HCT116 (cell line): ENCODE measurements at regions not wholly inside any gene's neighbourhood (a gene's known extent, or its start where the extent isn't known, plus 50 kb on each side); places are given as distances from the start of the nearest gene placed in this dataset.

Source experiments
- ATAC-seq: fragments of 200-7000 bp; cut with Tn5 transposase; 2 replicates; pipeline ENCODE4 v1.9.1; 2020; ENCODE audit warnings: mild to moderate bottlenecking, moderate library complexity
- BruUV-seq: library from RNA; stranded (reverse); fragments of 400-500 nt; replicated peaks from 2 replicates; lab custom pipeline; 2021; lab: Mats Ljungman, UMichigan
- CTCF ChIA-PET: fragments of 300-600 bp; sonication (Branson Sonifier 250); formaldehyde crosslinking; loops from one replicate; lab custom pipeline; 2021; ENCODE audit warnings: antibody characterized with exemption; lab: Charles Lee
- POLR2A ChIA-PET: fragments of 300-600, 350-600 bp; sonication (Branson Sonifier 250); formaldehyde crosslinking; loops from one replicate; lab custom pipeline; 2021; ENCODE audit warnings: antibody characterized with exemption; lab: Charles Lee
- RAD21 ChIA-PET, 2 experiments: fragments of 300-600 bp; sonication (Branson Sonifier 250); formaldehyde crosslinking; loops; one replicate each; lab custom pipeline; 2023; ENCODE audit warnings: low total read pairs in 2 of 2; ENCODE audit not compliant: uncharacterized antibody in 2 of 2, unreplicated experiment in 2 of 2, low non-redundant PET in 1 of 2; lab: Charles Lee
- DNase-seq: peaks from one replicate; pipeline ENCODE4 v3.0.0-alpha.2; 2010; ENCODE audit warnings: low read depth, low spot score
- H2AFZ ChIP-seq: fragments of 200-600 bp; shearing (Covaris generic), sonication (generic); 2 replicates; pipeline ENCODE4 v1.6.1; 2017; ENCODE audit warnings: low read depth, mixed run types, mixed read lengths, antibody characterized with exemption, low read length; ENCODE audit not compliant: poor library complexity, severe bottlenecking
- H3K27ac ChIP-seq: 2 replicates; pipeline ENCODE4 v1.5.1; 2012; ENCODE audit warnings: low read depth, low read length
- H3K27me3 ChIP-seq: fragments of 200-600 bp; sonication (generic); 2 replicates; pipeline ENCODE4 v1.6.1; 2016; ENCODE audit warnings: mixed run types, low read length, mixed read lengths; ENCODE audit not compliant: insufficient read depth
- H3K36me3 ChIP-seq, 2 experiments: fragments of 200-500 bp in 1 of 2; fragments of 200-600 bp in 1 of 2; sonication (Bioruptor generic) in 1 of 2; sonication (generic) in 1 of 2; 2 replicates each; pipeline versions ENCODE4 v1.5.1 to v1.6.1; 2014 to 2016; ENCODE audit warnings: low read length in 2 of 2, inconsistent platforms in 1 of 2, mixed read lengths in 1 of 2, mixed run types in 1 of 2; ENCODE audit not compliant: insufficient read depth in 2 of 2, control insufficient read depth in 1 of 2
- H3K4me1 ChIP-seq, 2 experiments: fragments of 200-600 bp in 1 of 2; sonication (generic) in 1 of 2; 2 replicates each; pipeline versions ENCODE4 v1.5.1 to v1.6.1; 2012 to 2017; ENCODE audit warnings: low read length in 2 of 2, inconsistent platforms in 1 of 2, mild to moderate bottlenecking in 1 of 2, mixed read lengths in 1 of 2, mixed run types in 1 of 2, moderate library complexity in 1 of 2; ENCODE audit not compliant: insufficient read depth in 2 of 2, control insufficient read depth in 1 of 2
- H3K4me2 ChIP-seq: fragments of 200-600 bp; sonication (generic); 2 replicates; pipeline ENCODE4 v1.6.1; 2017; ENCODE audit warnings: mixed run types, low read length, mixed read lengths
- H3K4me3 ChIP-seq, 2 experiments: fragments of 200-600 bp in 1 of 2; sonication (generic) in 1 of 2; replicated peaks in 1 of 2; 2 replicates each; pipeline ENCODE4 v1.5.1; 2011 to 2016; ENCODE audit warnings: low read length in 2 of 2, control low read depth in 1 of 2, low read depth in 1 of 2, mild to moderate bottlenecking in 1 of 2, mixed read lengths in 1 of 2, mixed run types in 1 of 2
- H3K79me2 ChIP-seq: fragments of 200-600 bp; sonication (generic); 2 replicates; pipeline ENCODE4 v1.6.1; 2017; ENCODE audit warnings: mild to moderate bottlenecking, mixed run types, low read length, moderate library complexity, mixed read lengths; ENCODE audit not compliant: insufficient read depth
- H3K9ac ChIP-seq: fragments of 200-600 bp; sonication (generic); 2 replicates; pipeline ENCODE4 v1.6.1; 2016; ENCODE audit warnings: low read length, mixed read lengths
- H3K9me2 ChIP-seq: fragments of 200-600 bp; sonication (generic), shearing (Covaris generic); 2 replicates; pipeline ENCODE4 v1.6.1; 2017; ENCODE audit warnings: mixed run types, mild to moderate bottlenecking, moderate library complexity; ENCODE audit not compliant: insufficient read depth
- H3K9me3 ChIP-seq, 2 experiments: fragments of 200-500 bp in 1 of 2; fragments of 200-600 bp in 1 of 2; sonication (Bioruptor generic) in 1 of 2; sonication (generic) in 1 of 2; 2 replicates each; pipeline ENCODE4 v1.6.1; 2014 to 2017; ENCODE audit warnings: low read length in 2 of 2, mixed read lengths in 2 of 2, inconsistent platforms in 1 of 2, low read depth in 1 of 2, mild to moderate bottlenecking in 1 of 2, mixed run types in 1 of 2, moderate library complexity in 1 of 2; ENCODE audit not compliant: control insufficient read depth in 1 of 2, insufficient read depth in 1 of 2
- H4K20me1 ChIP-seq: fragments of 200-600 bp; sonication (generic), shearing (Covaris generic); 2 replicates; pipeline ENCODE4 v1.6.1; 2017; ENCODE audit warnings: mixed run types, mild to moderate bottlenecking, moderate library complexity; ENCODE audit not compliant: insufficient read depth
- CBX3 ChIP-seq: IDR thresholded peaks from 2 replicates; pipeline ENCODE4 v1.6.1; 2012; ENCODE audit warnings: low read depth
- EGR1 ChIP-seq: IDR thresholded peaks from 2 replicates; pipeline ENCODE4 v1.6.1; 2012; ENCODE audit warnings: low read depth
- ELF1 ChIP-seq: IDR thresholded peaks from 2 replicates; pipeline ENCODE4 v1.6.1; 2012; ENCODE audit warnings: low read depth, borderline replicate concordance
- EZH2phosphoT487 ChIP-seq: fragments of 200-600 bp; IDR thresholded peaks from 2 replicates; pipeline ENCODE4 v1.6.1; 2018; ENCODE audit warnings: antibody characterized with exemption, borderline replicate concordance
- FOSL1 ChIP-seq: IDR thresholded peaks from 2 replicates; pipeline ENCODE4 v1.6.1; 2012; ENCODE audit warnings: low read depth
- JUND ChIP-seq: IDR thresholded peaks from 2 replicates; pipeline ENCODE4 v1.6.1; 2012
- MAX ChIP-seq: IDR thresholded peaks from 2 replicates; pipeline ENCODE4 v1.6.1; 2012
- SIN3A ChIP-seq: IDR thresholded peaks from 2 replicates; pipeline ENCODE4 v1.6.1; 2012; ENCODE audit warnings: low read depth
- SRF ChIP-seq: IDR thresholded peaks from 2 replicates; pipeline ENCODE4 v1.6.1; 2012; ENCODE audit warnings: low read depth
- ZFX ChIP-seq: fragments of 450-650 bp; IDR thresholded peaks from 2 replicates; pipeline ENCODE4 v1.6.1; 2017
- intact Hi-C: fragments of 100-400 bp; cut with micrococcal nuclease; formaldehyde crosslinking; loops from 2 replicates; pipeline ENCODE4 v1.10.0; 2022

DNA sequence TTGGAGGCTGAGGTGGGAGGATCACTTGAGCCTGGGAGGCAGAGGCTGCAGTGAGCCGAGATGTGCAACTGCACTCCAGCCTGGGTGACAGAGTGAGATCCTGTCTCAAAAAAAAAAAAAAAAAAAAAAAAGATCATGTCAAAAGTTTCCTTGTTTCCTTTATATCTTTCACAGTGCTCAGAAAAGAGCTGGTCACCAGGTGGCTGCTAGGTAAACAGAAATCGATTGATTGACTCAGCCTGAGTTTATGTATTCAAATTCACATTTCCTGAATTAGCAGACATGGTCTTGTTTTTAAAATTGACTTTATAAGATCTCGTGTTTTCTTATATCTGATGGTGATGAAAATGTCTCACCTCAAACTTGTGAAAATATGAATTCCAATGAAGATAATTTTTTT is 261.8 kb upstream of the FANCL start:
- H2AFZ ChIP-seq, result no peak overlapping the region
- no peaks in the 10 kb centered on the region for H3K9me2 ChIP-seq
- H3K27ac ChIP-seq, result no peak overlapping the region
- CTCF ChIA-PET, result interaction anchor here (0.6 kb wide), 1 partner anchor 555 kb away, joined by 4 read pairs; no protein-coding TSS in a partner anchor
- POLR2A ChIA-PET, result no interaction called here
- no peaks in the 10 kb centered on the region for H3K9me3 ChIP-seq
- RAD21 ChIA-PET, result no interaction called here
- intact Hi-C loops, result no loop called here
- H3K27me3 ChIP-seq, result no peaks in the 10 kb centered on the region
- no peaks in the 10 kb centered on the region for H4K20me1 ChIP-seq
- ATAC-seq, result no peak
- H3K4me1 ChIP-seq, result no peaks in the 10 kb centered on the region
- no TSS peak for BruUV-seq
- H3K4me2 ChIP-seq, result no peak overlapping the region
- no peak overlapping the region for H3K9ac ChIP-seq
- H3K36me3 ChIP-seq, result no peaks in the 10 kb centered on the region
- no peaks in the 10 kb centered on the region for H3K79me2 ChIP-seq
- no peak for TF ChIP-seq ELF1
- no peak for TF ChIP-seq EGR1
- no peak for TF ChIP-seq SIN3A
- TF ChIP-seq SRF, result no peak
- no peak for TF ChIP-seq MAX
- TF ChIP-seq ZFX, result no peak
- no peak for TF ChIP-seq EZH2phosphoT487
- TF ChIP-seq JUND, result no peak
- no peak for TF ChIP-seq CBX3
- no peak for DNase-seq
- no peak overlapping the region for H3K4me3 ChIP-seq

- no peak for TF ChIP-seq JUND
- no peak for TF ChIP-seq FOSL1
- TF ChIP-seq CBX3, result no peak
- TF ChIP-seq EZH2phosphoT487, result no peak
- Histone ChIP-seq H3K4me1 (no peaks in the 10 kb centered on the region), H3K4me2 (no peak overlapping the region), H3K9ac (no peak overlapping the region), H3K9me2 (no peaks in the 10 kb centered on the region), H4K20me1 (no peaks in the 10 kb centered on the region), H2AFZ (no peak overlapping the region), H3K79me2 (no peaks in the 10 kb centered on the region), H3K27me3 (no peaks in the 10 kb centered on the region), H3K36me3 (no peaks in the 10 kb centered on the region), H3K4me3 (no peak overlapping the region), H3K9me3 (no peaks in the 10 kb centered on the region), H3K27ac (no peak overlapping the region)
- RAD21 ChIA-PET, result no interaction called here
- DNase-seq (no peak), ATAC-seq (no peak)
- POLR2A ChIA-PET, result no interaction called here
- intact Hi-C loops, result no loop called here
- BruUV-seq, result no TSS peak
- CTCF ChIA-PET, result no interaction called here
Observed at GRCh38 chr2:58501371-58502160, 260.4 kb upstream of the FANCL start.
